ENCODE measurements at regions not wholly inside any gene's neighbourhood (a gene's known extent, or its start where the extent isn't known, plus 50 kb on each side); places are given as distances from the start of the nearest gene placed in this dataset.
"Not testable (repeated sequence)": the region's sequence is repeated elsewhere in the genome, so short reads cannot be mapped to it uniquely, and the experiment has no call there.

- peak; percentile 46 for DNase-seq
Measured at GRCh38 chr12:75658901-75659823, 147.8 kb upstream of the KRR1 start.

GRCh38 chr12:75658286-75658685 is 146.9 kb upstream of the KRR1 start:
- no peak for DNase-seq

- DNase-seq, result no peak
Measured at GRCh38 chr12:75657831-75658230, 146.4 kb upstream of the KRR1 start.

GRCh38 chr12:75657354-75657753 is 145.9 kb upstream of the KRR1 start:
- not testable (repeated sequence) for DNase-seq

GRCh38 chr12:75656648-75657047 is 145.2 kb upstream of the KRR1 start:
- DNase-seq, result no peak

- DNase-seq, result no peak
Measured at GRCh38 chr12:75656210-75656609, 144.8 kb upstream of the KRR1 start.

- no peak for DNase-seq
Measured at GRCh38 chr12:75655315-75655806, 144.0 kb upstream of the KRR1 start.

GRCh38 chr12:75651342-75651695 is 139.9 kb upstream of the KRR1 start:
- no peak for DNase-seq

DNA sequence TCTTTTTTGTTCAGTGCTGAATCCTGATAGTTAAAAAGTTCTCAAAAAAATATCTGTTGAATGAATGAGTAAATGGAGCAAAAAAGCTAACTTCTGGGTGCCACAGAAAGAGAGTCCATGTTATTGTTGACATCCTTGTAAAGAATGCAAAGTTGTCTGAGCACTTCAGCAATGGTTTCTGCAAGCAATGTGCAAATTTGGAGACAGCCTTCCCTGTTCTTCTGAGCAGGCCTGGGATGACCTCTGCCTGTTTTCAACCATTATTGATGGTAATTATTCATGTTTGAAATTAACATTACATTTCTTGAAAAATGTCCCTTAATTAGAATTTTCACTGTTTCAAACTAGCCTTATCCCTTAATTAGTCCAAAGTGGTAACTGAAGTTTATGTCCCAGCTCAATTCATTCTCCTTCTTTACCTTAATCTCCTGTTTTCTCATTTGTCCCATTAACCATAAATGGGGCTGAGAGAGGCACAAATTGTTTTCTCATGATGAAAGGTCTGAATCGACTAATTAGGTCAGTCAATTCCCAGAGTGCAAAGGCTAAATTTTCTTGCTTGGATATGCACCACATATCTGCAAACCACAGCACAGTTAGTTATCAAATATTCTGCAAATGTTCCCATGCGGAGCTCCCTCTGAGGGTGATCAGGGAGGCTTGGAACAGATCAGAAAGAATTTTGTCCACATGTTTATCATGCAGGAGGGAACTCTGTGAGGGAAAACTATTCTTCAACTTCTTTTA is 139.4 kb upstream of the KRR1 start:
- DNase-seq, result no peak

DNA sequence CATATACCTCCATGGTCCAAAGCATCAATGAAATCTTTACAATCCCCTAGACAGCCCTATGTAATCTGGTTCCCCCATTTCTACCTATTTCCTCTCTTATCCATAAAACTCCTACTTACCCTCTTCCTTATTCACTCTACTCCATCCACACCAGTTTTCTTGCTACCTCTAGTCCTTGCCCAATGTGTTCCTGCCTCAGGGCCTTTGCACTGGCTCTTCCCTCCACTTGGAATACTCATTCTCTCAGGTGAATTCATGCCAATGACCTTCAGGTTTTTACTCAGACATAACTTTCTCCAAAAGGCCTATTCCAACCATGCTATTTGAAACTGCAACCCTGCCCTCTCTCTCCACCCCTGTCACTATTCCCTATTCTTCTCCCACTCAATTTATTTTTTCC is 138.7 kb upstream of the KRR1 start:
- DNase-seq, result no peak

DNA sequence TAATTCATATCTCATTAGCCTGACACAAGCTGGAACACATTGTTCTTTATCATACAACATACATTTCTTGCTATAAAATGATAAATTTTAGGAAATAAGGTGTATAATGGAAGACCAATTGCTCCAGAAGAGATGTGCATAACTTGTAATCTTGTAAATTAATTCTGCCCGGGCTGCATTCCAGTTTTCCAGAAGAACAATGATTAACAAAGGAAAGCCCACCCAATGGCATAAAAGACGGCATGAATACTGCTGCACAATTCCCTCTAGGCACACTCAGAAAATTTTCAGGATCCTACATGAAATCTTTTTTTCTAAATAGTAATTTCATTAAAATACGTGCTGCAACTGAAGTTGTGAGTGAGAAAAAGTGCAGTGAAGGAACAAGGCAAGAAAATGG is 137.4 kb upstream of the KRR1 start:
- DNase-seq, result no peak

DNA sequence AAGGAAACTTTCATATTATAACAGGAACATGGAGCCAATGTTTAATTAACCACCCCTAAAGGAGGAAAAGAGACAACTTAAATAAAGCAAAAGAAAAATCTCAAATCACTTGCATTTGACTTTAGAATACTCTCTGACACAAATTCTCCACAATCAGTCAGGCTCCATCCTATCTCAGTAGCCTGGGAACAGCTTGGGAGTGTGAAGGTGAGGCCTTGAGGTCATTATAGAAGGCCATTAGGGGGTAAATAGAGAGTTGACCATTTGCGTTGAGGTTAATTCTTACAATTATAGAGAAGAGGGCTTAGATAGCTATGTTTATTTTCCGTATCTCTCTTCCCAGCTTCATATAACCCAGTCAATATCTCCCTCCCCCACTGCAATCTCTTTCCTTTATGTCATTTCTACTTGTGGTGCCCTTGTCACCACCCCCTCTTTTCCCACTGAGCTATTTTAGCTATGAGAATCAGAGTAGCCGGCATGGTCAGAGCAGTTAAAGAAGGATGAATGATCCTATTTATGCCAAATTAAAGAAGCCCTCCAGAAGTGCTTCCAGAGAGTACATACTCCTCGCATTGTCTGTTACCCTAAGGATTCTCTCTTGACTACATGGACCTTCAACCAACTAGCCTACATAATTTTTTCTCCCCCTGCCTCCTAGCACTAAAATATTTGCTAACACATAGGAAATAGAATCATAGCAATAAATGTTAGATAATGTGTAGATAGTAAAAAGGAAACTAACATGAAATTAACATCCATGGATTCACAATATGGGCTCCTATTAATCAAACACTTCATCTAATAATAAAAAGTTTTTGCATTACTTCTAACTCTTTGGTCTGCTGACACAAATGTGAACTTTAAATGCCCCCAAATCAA is 135.2 kb upstream of the KRR1 start:
- no peak for DNase-seq

DNA sequence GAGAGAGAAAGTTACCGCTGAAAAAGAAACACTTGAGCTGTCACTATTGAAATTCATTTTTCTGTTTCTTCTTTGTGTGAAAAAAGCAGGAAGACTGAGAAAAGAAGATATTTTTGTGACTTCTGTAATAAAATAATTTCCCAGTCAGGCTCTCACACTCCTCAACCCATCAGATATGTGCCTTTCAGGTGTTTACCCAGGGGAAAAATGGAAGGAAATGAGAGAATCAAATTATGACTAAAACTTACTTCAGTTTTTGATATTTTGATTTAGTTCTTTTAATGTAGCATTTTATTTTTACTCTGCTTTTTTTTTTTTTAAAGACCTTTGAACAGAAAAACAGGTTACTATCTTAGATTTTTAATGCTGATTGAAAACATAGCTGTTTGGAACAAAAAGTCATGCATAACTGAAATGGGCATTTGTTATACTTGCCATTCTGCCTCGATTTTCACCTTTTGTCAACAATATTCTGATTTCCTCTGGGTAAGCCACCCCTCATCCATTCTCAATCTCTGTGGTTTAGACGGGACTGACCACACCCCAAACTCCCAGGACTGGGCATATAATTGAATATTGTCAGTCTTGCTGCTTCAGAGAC is 133.2 kb upstream of the KRR1 start:
- DNase-seq, result no peak

DNA sequence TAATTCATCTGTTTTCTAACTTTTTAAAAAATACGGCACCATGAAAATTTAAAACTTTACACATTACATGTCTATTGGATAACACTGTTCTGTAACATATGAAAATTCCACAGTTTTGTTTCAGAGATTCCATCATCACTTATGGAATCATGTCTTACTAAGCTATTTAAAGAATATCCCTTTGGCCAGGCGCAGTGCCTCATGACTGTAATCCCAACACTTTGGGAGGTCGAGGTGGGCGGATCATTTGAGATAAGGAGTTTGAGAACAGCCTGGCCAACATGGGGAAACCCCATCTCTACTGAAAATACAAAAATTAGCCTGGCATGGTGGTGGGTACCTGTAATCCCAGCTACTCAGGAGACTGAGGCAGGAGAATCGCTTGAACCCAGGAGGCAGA is 131.7 kb upstream of the KRR1 start:
- not testable (repeated sequence) for DNase-seq

DNA sequence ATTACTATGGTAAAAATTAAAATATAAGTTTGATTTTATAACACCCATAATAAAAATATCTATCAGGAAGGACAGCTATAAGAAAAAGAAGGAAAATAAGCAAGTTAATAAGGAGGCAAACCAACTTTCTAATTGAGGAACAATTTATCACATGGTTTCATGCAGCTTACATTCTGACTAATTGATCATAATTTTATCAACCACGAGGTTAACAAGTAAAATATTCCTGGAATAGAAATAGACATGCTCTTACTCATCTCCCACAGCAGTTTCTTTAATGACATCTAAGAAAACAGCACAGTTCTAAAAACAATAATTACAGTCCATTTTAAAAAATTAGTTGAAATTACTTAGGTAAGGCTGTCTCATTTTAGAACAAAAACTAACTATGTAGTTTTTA is 130.8 kb upstream of the KRR1 start:
- no peak for DNase-seq

GRCh38 chr12:75641031-75641780 is 129.8 kb upstream of the KRR1 start:
- no peak for DNase-seq

DNA sequence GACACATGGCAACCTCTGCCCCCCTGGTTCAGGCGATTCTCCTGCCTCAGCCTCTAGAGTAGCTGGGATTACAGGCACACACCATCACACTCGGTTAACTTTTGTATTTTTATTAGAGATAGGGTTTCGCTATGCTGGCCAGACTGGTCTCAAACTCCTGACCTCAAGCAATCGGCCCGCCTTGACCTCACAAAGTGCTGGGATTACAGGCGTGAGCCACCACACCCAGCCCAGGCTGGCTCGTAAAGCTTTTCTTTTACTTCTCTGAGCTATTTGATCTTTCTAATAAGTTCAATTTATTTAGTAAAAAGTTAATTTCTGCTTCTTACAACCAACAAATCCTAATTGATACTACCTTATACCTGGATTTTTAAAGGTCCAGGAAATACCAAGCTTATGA is 127.4 kb upstream of the KRR1 start:
- DNase-seq, result no peak

GRCh38 chr12:75636607-75637006 is 125.2 kb upstream of the KRR1 start:
- no peak for DNase-seq

GRCh38 chr12:75635606-75636444 is 124.4 kb upstream of the KRR1 start:
- no peak for DNase-seq

GRCh38 chr12:75634244-75635222 is 123.1 kb upstream of the KRR1 start:
- no peak for DNase-seq
